NT2/D1 (cell line): ENCODE measurements at regions not wholly inside any gene's neighbourhood (a gene's known extent, or its start where the extent isn't known, plus 50 kb on each side); places are given as distances from the start of the nearest gene placed in this dataset.

Experiments
- DNase-seq: peaks from one replicate; pipeline ENCODE4 v3.0.0-alpha.2; 2011; ENCODE audit warnings: low read depth, low spot score
- H3K27me3 ChIP-seq: 2 replicates; pipeline ENCODE4 v1.6.0; 2011; ENCODE audit warnings: mild to moderate bottlenecking; ENCODE audit not compliant: insufficient read length, insufficient read depth
- H3K36me3 ChIP-seq: 2 replicates; pipeline ENCODE4 v1.6.1; 2011; ENCODE audit warnings: mild to moderate bottlenecking, low read length, mixed read lengths; ENCODE audit not compliant: insufficient read depth, insufficient read length
- H3K4me1 ChIP-seq: 2 replicates; pipeline ENCODE4 v1.5.1; 2011; ENCODE audit not compliant: insufficient read depth, insufficient read length
- H3K4me3 ChIP-seq: 2 replicates; pipeline ENCODE4 v1.5.1; 2011; ENCODE audit warnings: low read depth; ENCODE audit not compliant: insufficient read length
- H3K9ac ChIP-seq: 2 replicates; pipeline ENCODE4 v1.6.0; 2011; ENCODE audit warnings: low read depth; ENCODE audit not compliant: insufficient read length
- H3K9me3 ChIP-seq: 2 replicates; pipeline ENCODE4 v1.5.1; 2011; ENCODE audit warnings: mild to moderate bottlenecking, low read length; ENCODE audit not compliant: insufficient read depth
- SUZ12 ChIP-seq: IDR thresholded peaks from 2 replicates; pipeline ENCODE4 v1.6.1; 2011; ENCODE audit not compliant: insufficient read length, insufficient read depth; ENCODE audit errors: extremely low read depth
- YY1 ChIP-seq: IDR thresholded peaks from 2 replicates; pipeline ENCODE4 v1.6.1; 2011; ENCODE audit not compliant: insufficient read length, insufficient read depth
- ZNF274 ChIP-seq: IDR thresholded peaks from 2 replicates; pipeline ENCODE4 v1.6.1; 2011; ENCODE audit warnings: mild to moderate bottlenecking, low read depth, low read length

DNA sequence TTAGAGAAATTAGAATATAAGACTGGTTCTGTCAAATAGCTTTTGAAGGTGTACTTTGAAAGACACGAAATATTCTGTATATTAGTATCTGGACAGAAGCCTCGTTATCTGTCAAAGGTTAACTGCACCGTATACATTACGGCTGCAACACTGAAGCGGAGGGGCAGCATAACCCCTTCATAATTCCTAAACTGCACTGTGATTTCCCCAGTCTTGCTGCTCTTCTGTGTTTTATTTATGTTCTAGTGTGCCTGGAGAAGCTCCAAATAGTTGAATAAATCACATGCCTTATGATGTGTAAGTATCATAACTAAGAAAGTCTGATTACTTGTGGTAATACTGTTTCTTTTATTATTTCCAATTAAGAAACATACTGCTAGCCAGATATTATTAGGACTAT, 285.7 kb upstream of the ROBO2 start:
- DNase-seq = no peak
- no peaks in the 10 kb centered on the region for H3K4me1 ChIP-seq
- no peak overlapping the region for H3K4me3 ChIP-seq
- no peak overlapping the region for H3K9ac ChIP-seq
- H3K36me3 ChIP-seq = no peaks in the 10 kb centered on the region
- no peaks in the 10 kb centered on the region for H3K9me3 ChIP-seq
- H3K27me3 ChIP-seq = no peaks in the 10 kb centered on the region
- TF ChIP-seq YY1 (no peak), ZNF274 (no peak), SUZ12 (no peak)

DNA sequence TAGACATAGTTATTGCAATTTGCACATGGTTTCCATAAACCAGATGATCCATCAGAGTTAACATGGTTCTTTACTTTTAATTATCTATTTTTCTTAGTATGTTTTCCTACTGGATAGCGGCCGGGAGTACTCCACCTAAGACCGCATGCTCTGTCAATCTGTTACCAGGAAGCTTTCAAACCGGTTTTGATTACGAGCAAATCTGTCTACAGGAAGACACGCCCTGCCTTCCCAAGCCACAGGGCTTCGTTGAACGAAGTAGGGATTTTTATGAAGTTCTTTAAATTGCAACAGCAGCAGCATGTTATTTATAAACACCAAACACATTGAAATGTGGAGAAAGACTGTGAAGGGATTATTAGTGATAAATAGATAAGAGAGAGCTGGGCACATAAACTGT, 283.3 kb upstream of the ROBO2 start:
- Histone ChIP-seq H3K9ac (no peak overlapping the region), H3K4me3 (no peak overlapping the region), H3K27me3 (no peaks in the 10 kb centered on the region), H3K9me3 (no peaks in the 10 kb centered on the region), H3K4me1 (no peaks in the 10 kb centered on the region), H3K36me3 (no peaks in the 10 kb centered on the region)
- TF ChIP-seq YY1 = no peak
- TF ChIP-seq SUZ12 = no peak
- TF ChIP-seq ZNF274 = no peak
- DNase-seq = no peak

DNA sequence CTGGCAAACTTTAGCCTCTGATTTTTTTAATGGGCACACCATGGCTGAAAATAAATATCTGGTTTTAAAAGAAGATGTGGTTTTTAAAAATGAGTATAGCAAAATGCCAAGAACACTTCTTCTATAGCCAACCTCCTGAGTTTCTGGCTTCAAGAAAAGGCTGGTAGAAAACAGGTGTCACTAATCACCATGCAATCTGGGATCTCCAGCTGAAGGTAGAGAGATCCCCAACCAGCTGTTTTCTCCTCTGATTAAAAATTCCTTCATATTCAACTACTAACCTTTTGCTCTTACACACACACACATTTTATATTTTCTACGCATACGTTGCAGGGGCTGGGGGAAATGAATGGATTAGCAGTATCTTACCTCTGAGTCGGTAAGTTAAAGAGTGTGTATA, 279.6 kb upstream of the ROBO2 start:
- DNase-seq = no peak
- Histone ChIP-seq H3K4me1 (no peaks in the 10 kb centered on the region), H3K4me3 (no peak overlapping the region), H3K27me3 (no peaks in the 10 kb centered on the region), H3K9ac (no peak overlapping the region), H3K36me3 (no peaks in the 10 kb centered on the region), H3K9me3 (no peaks in the 10 kb centered on the region)
- TF ChIP-seq ZNF274 = no peak
- no peak for TF ChIP-seq SUZ12
- TF ChIP-seq YY1 = no peak

- DNase-seq = no peak
- H3K4me1 ChIP-seq = no peaks in the 10 kb centered on the region
- TF ChIP-seq ZNF274 (no peak), YY1 (no peak), SUZ12 (no peak)
- no peak overlapping the region for H3K9ac ChIP-seq
- no peaks in the 10 kb centered on the region for H3K9me3 ChIP-seq
- no peaks in the 10 kb centered on the region for H3K27me3 ChIP-seq
- no peaks in the 10 kb centered on the region for H3K36me3 ChIP-seq
- H3K4me3 ChIP-seq = no peak overlapping the region
Observed at GRCh38 chr3:76765511-76765910, 274.4 kb upstream of the ROBO2 start.

DNA sequence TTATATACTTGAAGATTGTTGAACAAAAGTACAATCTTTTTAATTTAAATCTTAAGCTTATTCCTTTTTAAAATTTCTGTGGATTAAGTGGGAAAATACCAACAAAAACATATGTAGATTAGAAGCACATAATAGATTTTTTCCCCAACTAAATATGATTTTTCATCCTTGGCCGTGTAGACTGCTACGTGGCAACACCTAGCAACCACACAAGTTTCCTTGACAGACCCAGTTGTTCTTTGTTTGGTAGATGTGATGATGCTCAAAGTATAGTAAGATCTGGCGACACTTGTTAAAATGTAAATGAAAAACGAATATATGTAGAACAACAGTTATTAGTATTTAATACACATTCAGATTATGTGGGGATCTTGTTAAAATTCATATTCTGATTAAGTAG, 271.0 kb upstream of the ROBO2 start:
- H3K36me3 ChIP-seq = no peaks in the 10 kb centered on the region
- no peak overlapping the region for H3K4me3 ChIP-seq
- no peak for DNase-seq

GRCh38 chr3:76776927-76777326, 263.0 kb upstream of the ROBO2 start:
- Histone ChIP-seq H3K9me3 (no peaks in the 10 kb centered on the region), H3K36me3 (no peaks in the 10 kb centered on the region), H3K27me3 (no peaks in the 10 kb centered on the region), H3K4me3 (no peak overlapping the region), H3K4me1 (no peaks in the 10 kb centered on the region), H3K9ac (no peak overlapping the region)
- TF ChIP-seq YY1 = no peak
- no peak for TF ChIP-seq SUZ12
- no peak for TF ChIP-seq ZNF274
- DNase-seq = no peak

More for the DNA sequence above, 271.0 kb upstream of the ROBO2 start:
- no peaks in the 10 kb centered on the region for H3K27me3 ChIP-seq
- H3K9ac ChIP-seq = no peak overlapping the region
- no peaks in the 10 kb centered on the region for H3K4me1 ChIP-seq
- TF ChIP-seq ZNF274 (no peak), SUZ12 (no peak), YY1 (no peak)
- H3K9me3 ChIP-seq = no peaks in the 10 kb centered on the region

GRCh38 chr3:76788206-76788605, 251.7 kb upstream of the ROBO2 start:
- H3K9ac ChIP-seq = no peak overlapping the region
- H3K4me3 ChIP-seq = no peak overlapping the region
- no peak for TF ChIP-seq ZNF274
- TF ChIP-seq YY1 = no peak
- TF ChIP-seq SUZ12 = no peak
- DNase-seq = no peak
- H3K27me3 ChIP-seq = no peaks in the 10 kb centered on the region
- H3K9me3 ChIP-seq = no peaks in the 10 kb centered on the region
- H3K36me3 ChIP-seq = no peaks in the 10 kb centered on the region
- H3K4me1 ChIP-seq = no peaks in the 10 kb centered on the region

GRCh38 chr3:76789237-76789636, 250.7 kb upstream of the ROBO2 start:
- H3K4me3 ChIP-seq = no peak overlapping the region
- H3K36me3 ChIP-seq = no peaks in the 10 kb centered on the region
- no peak overlapping the region for H3K9ac ChIP-seq
- TF ChIP-seq YY1 (no peak), SUZ12 (no peak)
- DNase-seq = peak; percentile 18
- H3K4me1 ChIP-seq = no peaks in the 10 kb centered on the region
- no peaks in the 10 kb centered on the region for H3K9me3 ChIP-seq
- no peaks in the 10 kb centered on the region for H3K27me3 ChIP-seq
